ENCODE measurements at regions not wholly inside any gene's neighbourhood (a gene's known extent, or its start where the extent isn't known, plus 50 kb on each side); places are given as distances from the start of the nearest gene placed in this dataset.

- no peak for TF ChIP-seq CTCF (IDR thresholded peaks at IDR 0.05; ENCODE audit: borderline replicate concordance, extremely low read depth, low read length, poor library complexity, severe bottlenecking)
- no peak for TF ChIP-seq EZH2 (IDR thresholded peaks at IDR 0.05; ENCODE audit: borderline replicate concordance, low read depth, low read length, severe bottlenecking)
Measured at GRCh38 chr5:62066761-62067277, 239.2 kb upstream of the KIF2A start.
